Panc1 (cell line): ENCODE measurements at regions not wholly inside any gene's neighbourhood (a gene's known extent, or its start where the extent isn't known, plus 50 kb on each side); places are given as distances from the start of the nearest gene placed in this dataset.

ENCODE experiments used
- ATAC-seq: fragments of 200-7000 bp; cut with Tn5 transposase; 2 replicates; pipeline ENCODE4 v1.9.1; 2020; ENCODE audit warnings: mild to moderate bottlenecking, moderate library complexity
- BruUV-seq: library from RNA; stranded (reverse); fragments of 400-500 nt; replicated peaks from 2 replicates; lab custom pipeline; 2021; lab: Mats Ljungman, UMichigan
- CTCF ChIA-PET: fragments of 300-600 bp; sonication (Branson Sonifier 250); formaldehyde crosslinking; loops from one replicate; lab custom pipeline; 2022; ENCODE audit warnings: antibody characterized with exemption; lab: Charles Lee
- POLR2A ChIA-PET: fragments of 300-600 bp; sonication (Branson Sonifier 250); formaldehyde crosslinking; loops from one replicate; lab custom pipeline; 2022; ENCODE audit warnings: antibody characterized with exemption; lab: Charles Lee
- DNase-seq: peaks from one replicate; pipeline ENCODE4 v3.0.0-alpha.2; 2010; ENCODE audit warnings: low read depth, low spot score
- H3K27ac ChIP-seq: 2 replicates; pipeline ENCODE4 v1.5.1; 2011; ENCODE audit warnings: mild to moderate bottlenecking, low read length, inconsistent platforms
- H3K27me3 ChIP-seq: fragments of 200-500 bp; sonication (Bioruptor generic); 2 replicates; pipeline ENCODE4 v1.6.0; 2014; ENCODE audit warnings: low read length, inconsistent platforms; ENCODE audit not compliant: control insufficient read depth, insufficient read depth
- H3K36me3 ChIP-seq: fragments of 200-500 bp; sonication (Bioruptor generic); 2 replicates; pipeline ENCODE4 v1.5.1; 2014; ENCODE audit warnings: inconsistent platforms, mild to moderate bottlenecking, low read length, moderate library complexity; ENCODE audit not compliant: control insufficient read depth, insufficient read depth
- H3K4me1 ChIP-seq: 2 replicates; pipeline ENCODE4 v1.5.1; 2011; ENCODE audit warnings: inconsistent platforms, mild to moderate bottlenecking, low read length, moderate library complexity; ENCODE audit not compliant: control insufficient read depth, insufficient read depth
- H3K4me3 ChIP-seq, 2 experiments: 2 replicates each; pipeline ENCODE4 v1.5.1; 2011 to 2012; ENCODE audit warnings: low read depth in 2 of 2, low read length in 2 of 2, mild to moderate bottlenecking in 2 of 2, inconsistent platforms in 1 of 2, moderate library complexity in 1 of 2
- H3K9me3 ChIP-seq: fragments of 200-500 bp; sonication (Bioruptor generic); 2 replicates; pipeline ENCODE4 v1.5.1; 2014; ENCODE audit warnings: low read depth, mild to moderate bottlenecking, inconsistent platforms, low read length, moderate library complexity; ENCODE audit not compliant: control insufficient read depth, insufficient read depth
- CTCF ChIP-seq: fragments of 450-650 bp; IDR thresholded peaks from 2 replicates; pipeline ENCODE4 v1.5.1; 2017; ENCODE audit warnings: mild to moderate bottlenecking
- POLR2AphosphoS5 ChIP-seq: IDR thresholded peaks from 2 replicates; pipeline ENCODE4 v1.6.1; 2012; ENCODE audit warnings: mild to moderate bottlenecking, low read depth, low read length, moderate library complexity
- REST ChIP-seq, 2 experiments: IDR thresholded peaks; 2 replicates each; pipeline ENCODE4 v1.6.1; 2011 to 2012; ENCODE audit warnings: low read depth in 2 of 2, control low read depth in 1 of 2, low read length in 1 of 2, mild to moderate bottlenecking in 1 of 2, moderate library complexity in 1 of 2; ENCODE audit not compliant: insufficient read depth in 1 of 2
- SIN3A ChIP-seq: IDR thresholded peaks from 2 replicates; pipeline ENCODE4 v1.6.1; 2012; ENCODE audit warnings: low read depth, mild to moderate bottlenecking, low read length, moderate library complexity, borderline replicate concordance; ENCODE audit not compliant: insufficient read depth
- TCF7L2 ChIP-seq: IDR thresholded peaks from 2 replicates; pipeline ENCODE4 v1.6.1; 2011; ENCODE audit warnings: mild to moderate bottlenecking, low read depth, low read length, inconsistent platforms
- in situ Hi-C: cut with HindIII; loops from 2 replicates; pipeline ENCODE4 v1.10.0; 2016; ENCODE audit warnings: low sequenced_read_pairs, low pct_unique_long_range_greater_than_20kb
- intact Hi-C: fragments of 100-400 bp; cut with micrococcal nuclease; formaldehyde crosslinking; loops from one replicate; pipeline ENCODE4 v1.10.0; 2022; ENCODE audit not compliant: unreplicated experiment

GRCh38 chr4:55256787-55257186 lies 89.3 kb upstream of the SRD5A3 start:
- ChIA-PET POLR2A (no interaction called here), CTCF (interaction anchor here (0.5 kb wide), 1 partner anchor 1272 kb away, joined by 4 read pairs; no protein-coding TSS in a partner anchor)
- H3K4me3 ChIP-seq, result no peak overlapping the region
- H3K4me1 ChIP-seq, result no peaks in the 10 kb centered on the region
- TF ChIP-seq TCF7L2 (no peak), REST (IDR thresholded peaks at IDR 0.05; ENCODE audit: insufficient read depth in 1 of 2, low read depth in 2 of 2, low read length in 1 of 2) (no peak), SIN3A (no peak), CTCF (no peak), POLR2AphosphoS5 (no peak)
- in situ Hi-C loops, result no loop called here
- no peaks in the 10 kb centered on the region for H3K36me3 ChIP-seq
- H3K27me3 ChIP-seq, result no peaks in the 10 kb centered on the region
- no peak overlapping the region for H3K27ac ChIP-seq
- intact Hi-C loops, result no loop called here
- H3K9me3 ChIP-seq, result no peaks in the 10 kb centered on the region
- BruUV-seq, result no TSS peak
- ATAC-seq (no peak), DNase-seq (no peak)

- intact Hi-C loops, result no loop called here
- ATAC-seq (no peak), DNase-seq (no peak)
- Histone ChIP-seq H3K36me3 (no peaks in the 10 kb centered on the region), H3K27ac (no peak overlapping the region), H3K4me3 (no peak overlapping the region), H3K27me3 (no peaks in the 10 kb centered on the region), H3K9me3 (no peaks in the 10 kb centered on the region), H3K4me1 (no peaks in the 10 kb centered on the region)
- BruUV-seq, result no TSS peak
- ChIA-PET POLR2A (no interaction called here), CTCF (no interaction called here)
- in situ Hi-C loops, result no loop called here
- TF ChIP-seq REST (IDR thresholded peaks at IDR 0.05; ENCODE audit: insufficient read depth in 1 of 2, low read depth in 2 of 2, low read length in 1 of 2) (no peak), SIN3A (no peak), POLR2AphosphoS5 (no peak)
Observed at GRCh38 chr4:55258152-55258865, 87.7 kb upstream of the SRD5A3 start.
